Vagina (tissue), 2 donors: ENCODE measurements at regions not wholly inside any gene's neighbourhood (a gene's known extent, or its start where the extent isn't known, plus 50 kb on each side); places are given as distances from the start of the nearest gene placed in this dataset.

Experiments used
- DNase-seq, 2 donors: peaks; one replicate each; pipeline ENCODE4 v3.0.0-alpha.2; 2017; ENCODE audit errors: extremely low spot score in 2 of 2
- H3K27ac ChIP-seq: fragments of 200-600 bp; sonication (generic); one replicate; pipeline ENCODE4 v1.5.1; 2019
- H3K27me3 ChIP-seq: fragments of 200-600 bp; sonication (generic); one replicate; pipeline ENCODE4 v1.5.1; 2019
- H3K36me3 ChIP-seq, 2 donors: fragments of 200-600 bp; sonication (generic); one replicate each; pipeline ENCODE4 v1.5.1; 2017 to 2019
- H3K4me1 ChIP-seq: fragments of 200-600 bp; sonication (generic); one replicate; pipeline ENCODE4 v1.5.1; 2019
- H3K4me3 ChIP-seq, 2 donors: fragments of 200-600 bp; sonication (generic); 1 replicate in 1 of 2; 2 replicates in 1 of 2; pipeline ENCODE4 v1.5.1; 2016 to 2019
- H3K9me3 ChIP-seq: fragments of 200-600 bp; sonication (generic); one replicate; pipeline ENCODE4 v1.5.1; 2019
- POLR2A ChIP-seq, 2 donors: fragments of 450-650 bp; IDR thresholded peaks; one replicate each; pipeline ENCODE4 v1.6.1; 2017; ENCODE audit warnings: antibody characterized with exemption in 2 of 2, mild to moderate bottlenecking in 2 of 2, moderate library complexity in 2 of 2
- POLR2AphosphoS5 ChIP-seq, 2 donors: sonication (generic); formaldehyde crosslinking; IDR thresholded peaks; one replicate each; pipeline ENCODE4 v1.9.0; 2017; ENCODE audit warnings: antibody characterized with exemption in 2 of 2, mild to moderate bottlenecking in 2 of 2, low read depth in 1 of 2; ENCODE audit not compliant: insufficient read depth in 1 of 2
- intact Hi-C: fragments of 100-400 bp; cut with DNase I; formaldehyde crosslinking; loops from one replicate; pipeline ENCODE4 v1.15.1; 2023
- TF ChIP-seq, protein P1 (sequence below), 3 experiments: fragments of 450-650 bp in 2 of 3; fragments of 200-600 bp in 1 of 3; sonication (generic) in 1 of 3; IDR thresholded peaks; one replicate each; pipeline ENCODE4 v1.5.1; 2017 to 2019; ENCODE audit warnings: antibody characterized with exemption in 3 of 3, mild to moderate bottlenecking in 2 of 3, moderate library complexity in 2 of 3

- Histone ChIP-seq H3K27me3 (no peaks in the 10 kb centered on the region), H3K36me3 (no peaks in the 10 kb centered on the region), H3K27ac (no peak overlapping the region), H3K4me3 (no peak overlapping the region), H3K9me3 (no peaks in the 10 kb centered on the region), H3K4me1 (no peaks in the 10 kb centered on the region)
- DNase-seq = no peak
- TF ChIP-seq POLR2AphosphoS5 (IDR thresholded peaks at IDR 0.05; ENCODE audit: insufficient read depth in 1 of 2, low read depth in 1 of 2) = no peak
- TF ChIP-seq, protein P1, sequence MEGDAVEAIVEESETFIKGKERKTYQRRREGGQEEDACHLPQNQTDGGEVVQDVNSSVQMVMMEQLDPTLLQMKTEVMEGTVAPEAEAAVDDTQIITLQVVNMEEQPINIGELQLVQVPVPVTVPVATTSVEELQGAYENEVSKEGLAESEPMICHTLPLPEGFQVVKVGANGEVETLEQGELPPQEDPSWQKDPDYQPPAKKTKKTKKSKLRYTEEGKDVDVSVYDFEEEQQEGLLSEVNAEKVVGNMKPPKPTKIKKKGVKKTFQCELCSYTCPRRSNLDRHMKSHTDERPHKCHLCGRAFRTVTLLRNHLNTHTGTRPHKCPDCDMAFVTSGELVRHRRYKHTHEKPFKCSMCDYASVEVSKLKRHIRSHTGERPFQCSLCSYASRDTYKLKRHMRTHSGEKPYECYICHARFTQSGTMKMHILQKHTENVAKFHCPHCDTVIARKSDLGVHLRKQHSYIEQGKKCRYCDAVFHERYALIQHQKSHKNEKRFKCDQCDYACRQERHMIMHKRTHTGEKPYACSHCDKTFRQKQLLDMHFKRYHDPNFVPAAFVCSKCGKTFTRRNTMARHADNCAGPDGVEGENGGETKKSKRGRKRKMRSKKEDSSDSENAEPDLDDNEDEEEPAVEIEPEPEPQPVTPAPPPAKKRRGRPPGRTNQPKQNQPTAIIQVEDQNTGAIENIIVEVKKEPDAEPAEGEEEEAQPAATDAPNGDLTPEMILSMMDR (IDR thresholded peaks at IDR 0.05) = no peak
- no peak for TF ChIP-seq POLR2A (IDR thresholded peaks at IDR 0.05)
- intact Hi-C loops = no loop called here
These were observed 602.2 kb upstream of the NRSN1 start for GRCh38 chr6:23523771-23524170.

DNA sequence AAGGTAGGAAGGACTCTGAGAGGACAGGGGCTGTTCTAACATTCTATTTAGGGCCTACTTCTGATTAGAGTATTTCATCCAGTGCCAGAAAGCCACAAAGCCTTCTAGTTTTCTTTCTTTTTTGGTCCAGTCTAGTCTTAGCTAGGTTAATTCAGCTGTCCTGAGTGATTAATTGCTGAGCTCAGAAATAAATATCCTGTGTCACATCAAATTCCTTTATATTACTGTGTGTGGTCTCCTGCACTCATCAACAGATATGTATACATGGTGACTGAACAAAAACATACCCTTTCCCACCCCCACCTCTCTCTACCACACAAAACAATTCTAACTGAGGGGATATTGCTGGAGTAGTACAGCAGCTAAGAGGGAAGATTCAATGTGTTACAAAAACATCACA is 601.5 kb upstream of the NRSN1 start:
- Histone ChIP-seq H3K27ac (no peak overlapping the region), H3K9me3 (no peaks in the 10 kb centered on the region), H3K27me3 (no peaks in the 10 kb centered on the region), H3K4me3 (no peak overlapping the region), H3K36me3 (no peaks in the 10 kb centered on the region), H3K4me1 (no peaks in the 10 kb centered on the region)
- intact Hi-C loops = no loop called here
- DNase-seq = no peak
- no peak for TF ChIP-seq POLR2AphosphoS5 (IDR thresholded peaks at IDR 0.05; ENCODE audit: insufficient read depth in 1 of 2, low read depth in 1 of 2)
- TF ChIP-seq, protein P1 (IDR thresholded peaks at IDR 0.05) = no peak
- no peak for TF ChIP-seq POLR2A (IDR thresholded peaks at IDR 0.05)

- H3K4me3 ChIP-seq = no peak overlapping the region
- no peaks in the 10 kb centered on the region for H3K9me3 ChIP-seq
- H3K27me3 ChIP-seq = no peaks in the 10 kb centered on the region
- H3K36me3 ChIP-seq = no peaks in the 10 kb centered on the region
- no peak for DNase-seq
- H3K27ac ChIP-seq = no peak overlapping the region
- intact Hi-C loops = no loop called here
- H3K4me1 ChIP-seq = no peaks in the 10 kb centered on the region
- TF ChIP-seq, protein P1 (IDR thresholded peaks at IDR 0.05) = no peak
- TF ChIP-seq POLR2AphosphoS5 (IDR thresholded peaks at IDR 0.05; ENCODE audit: insufficient read depth in 1 of 2, low read depth in 1 of 2) (no peak), POLR2A (IDR thresholded peaks at IDR 0.05) (no peak)
These were observed 599.5 kb upstream of the NRSN1 start for GRCh38 chr6:23526526-23526925.

- intact Hi-C loops = no loop called here
These were observed 596.1 kb upstream of the NRSN1 start for GRCh38 chr6:23529902-23530301.

GRCh38 chr6:23531666-23532065 is 594.3 kb upstream of the NRSN1 start:
- Histone ChIP-seq H3K4me3 (no peak overlapping the region), H3K9me3 (no peaks in the 10 kb centered on the region), H3K4me1 (no peaks in the 10 kb centered on the region), H3K36me3 (no peaks in the 10 kb centered on the region), H3K27ac (no peak overlapping the region), H3K27me3 (no peaks in the 10 kb centered on the region)
- no peak for TF ChIP-seq POLR2A (IDR thresholded peaks at IDR 0.05)
- TF ChIP-seq POLR2AphosphoS5 (IDR thresholded peaks at IDR 0.05; ENCODE audit: insufficient read depth in 1 of 2, low read depth in 1 of 2) = no peak
- TF ChIP-seq, protein P1 (IDR thresholded peaks at IDR 0.05) = no peak
- DNase-seq = no peak
- intact Hi-C loops = no loop called here

More at GRCh38 chr6:23529902-23530301, 596.1 kb upstream of the NRSN1 start:
- Histone ChIP-seq H3K27me3 (no peaks in the 10 kb centered on the region), H3K27ac (no peak overlapping the region), H3K36me3 (no peaks in the 10 kb centered on the region), H3K9me3 (no peaks in the 10 kb centered on the region), H3K4me1 (no peaks in the 10 kb centered on the region), H3K4me3 (no peak overlapping the region)
- TF ChIP-seq POLR2AphosphoS5 (IDR thresholded peaks at IDR 0.05; ENCODE audit: insufficient read depth in 1 of 2, low read depth in 1 of 2) (no peak), POLR2A (IDR thresholded peaks at IDR 0.05) (no peak)
- TF ChIP-seq, protein P1 (IDR thresholded peaks at IDR 0.05) = no peak
- no peak for DNase-seq
